ENCODE measurements at regions not wholly inside any gene's neighbourhood (a gene's known extent, or its start where the extent isn't known, plus 50 kb on each side); places are given as distances from the start of the nearest gene placed in this dataset.
A peak's percentile ranks its signal among the peaks of the same experiment; 100 is the strongest.

DNA sequence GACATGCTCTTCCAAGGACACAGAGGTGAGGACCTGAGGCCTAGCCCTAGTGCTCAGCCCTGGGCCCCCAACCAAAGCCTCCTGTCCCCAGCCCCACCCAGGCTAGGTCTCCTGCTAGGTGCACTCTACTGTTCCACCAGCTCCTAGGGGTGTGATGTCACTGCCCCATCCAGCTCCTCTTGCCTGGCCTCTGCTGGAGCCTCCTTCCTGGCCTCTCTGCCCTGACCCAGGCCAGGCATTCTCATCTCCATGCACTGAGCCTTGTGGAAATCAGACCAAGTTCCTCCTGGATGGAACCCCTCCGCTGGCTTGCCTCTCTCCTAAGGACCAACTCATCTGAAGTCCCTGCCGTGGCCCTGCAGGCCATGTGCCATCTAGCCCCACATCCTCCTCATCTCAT, 156.8 kb downstream of the INHBB start:
- Mint-ChIP-seq H3K4me3 (no peak overlapping the region), H3K27me3 (ENCODE audit: low read depth) (peaks cover 95% of the 10 kb centered on the region), H3K9me3 (no peaks in the 10 kb centered on the region; a peak in 1 of 5 replicates), H3K27ac (peak overlapping the region in 1 of 3 experiments; percentile 74; a peak in 2 of 7 replicates), H3K36me3 (ENCODE audit: insufficient read depth in 1 of 3, low read depth in 3 of 3) (no peaks in the 10 kb centered on the region), H3K4me1 (peaks cover 0 to 3% of the 10 kb centered on the region in 2 experiments; a peak in 1 of 4 replicates)
- H3K56ac ChIP-seq (ENCODE audit: insufficient read length, low read depth, low read length), result no peak overlapping the region
- no peak overlapping the region for H2BK20ac ChIP-seq (ENCODE audit: low read depth, low read length, poor library complexity, severe bottlenecking)
- no CpG with 5 or more reads among the region's 2 CpGs for WGBS (ENCODE audit: extremely low coverage, insufficient read length, low lambda C conversion rate)
- H3K79me1 ChIP-seq (ENCODE audit: insufficient read depth, low read depth, low read length, poor library complexity, severe bottlenecking), result no peaks in the 10 kb centered on the region
- no peaks in the 10 kb centered on the region for H3K9me3 ChIP-seq (ENCODE audit: control insufficient read depth, low read depth, low read length)
- no peak overlapping the region for H3K4me2 ChIP-seq (ENCODE audit: insufficient read depth, insufficient read length, low read length)
- H3K23ac ChIP-seq (ENCODE audit: insufficient read length, low read depth, low read length), result no peak overlapping the region
- TF ChIP-seq, protein P1, sequence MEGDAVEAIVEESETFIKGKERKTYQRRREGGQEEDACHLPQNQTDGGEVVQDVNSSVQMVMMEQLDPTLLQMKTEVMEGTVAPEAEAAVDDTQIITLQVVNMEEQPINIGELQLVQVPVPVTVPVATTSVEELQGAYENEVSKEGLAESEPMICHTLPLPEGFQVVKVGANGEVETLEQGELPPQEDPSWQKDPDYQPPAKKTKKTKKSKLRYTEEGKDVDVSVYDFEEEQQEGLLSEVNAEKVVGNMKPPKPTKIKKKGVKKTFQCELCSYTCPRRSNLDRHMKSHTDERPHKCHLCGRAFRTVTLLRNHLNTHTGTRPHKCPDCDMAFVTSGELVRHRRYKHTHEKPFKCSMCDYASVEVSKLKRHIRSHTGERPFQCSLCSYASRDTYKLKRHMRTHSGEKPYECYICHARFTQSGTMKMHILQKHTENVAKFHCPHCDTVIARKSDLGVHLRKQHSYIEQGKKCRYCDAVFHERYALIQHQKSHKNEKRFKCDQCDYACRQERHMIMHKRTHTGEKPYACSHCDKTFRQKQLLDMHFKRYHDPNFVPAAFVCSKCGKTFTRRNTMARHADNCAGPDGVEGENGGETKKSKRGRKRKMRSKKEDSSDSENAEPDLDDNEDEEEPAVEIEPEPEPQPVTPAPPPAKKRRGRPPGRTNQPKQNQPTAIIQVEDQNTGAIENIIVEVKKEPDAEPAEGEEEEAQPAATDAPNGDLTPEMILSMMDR (conservative IDR thresholded peaks at IDR 0.05), result no peak
- H3K27ac ChIP-seq (ENCODE audit: insufficient read length, low read depth, low read length), result no peak overlapping the region
- H3K27me3 ChIP-seq (ENCODE audit: insufficient read depth, low read length), result no peaks in the 10 kb centered on the region
- no peak overlapping the region for H4K5ac ChIP-seq (ENCODE audit: insufficient read length, low read depth, low read length)
- no peak for DNase-seq
- H2BK5ac ChIP-seq (ENCODE audit: insufficient read length, low read length), result no peak overlapping the region
- no peak overlapping the region for H2AFZ ChIP-seq (ENCODE audit: low read length)
- H2BK12ac ChIP-seq (ENCODE audit: insufficient read length, low read depth, low read length), result no peak overlapping the region
- H3K4ac ChIP-seq (ENCODE audit: low read depth, low read length), result no peak overlapping the region
- H2AK5ac ChIP-seq (ENCODE audit: insufficient read length, low read length), result no peak overlapping the region
- no peaks in the 10 kb centered on the region for H3K23me2 ChIP-seq (ENCODE audit: insufficient read length, low read depth, low read length, poor library complexity, severe bottlenecking)
- no peak overlapping the region for H3T11ph ChIP-seq (ENCODE audit: low read length)
- H3K9ac ChIP-seq (ENCODE audit: extremely low read depth, insufficient read length, low read length), result no peak overlapping the region
- H3K4me1 ChIP-seq (ENCODE audit: insufficient read depth, low read length), result no peaks in the 10 kb centered on the region
- no peak overlapping the region for H2BK120ac ChIP-seq (ENCODE audit: low read depth, low read length, poor library complexity, severe bottlenecking)
- no peak overlapping the region for H4K8ac ChIP-seq (replicated peaks; ENCODE audit: insufficient read length, low read depth, low read length)
- H4K20me1 ChIP-seq (ENCODE audit: control insufficient read depth, insufficient read depth, insufficient read length), result no peaks in the 10 kb centered on the region
- H3K79me2 ChIP-seq (ENCODE audit: insufficient read depth, low read length), result no peaks in the 10 kb centered on the region
- no peak overlapping the region for H2BK15ac ChIP-seq (ENCODE audit: low read depth, low read length)
- H3K14ac ChIP-seq (ENCODE audit: insufficient read depth, low read length), result peak overlapping the region; percentile 26; the same call in 1 of the 2 replicates
- H3K18ac ChIP-seq (ENCODE audit: insufficient read length, low read depth, low read length), result no peak overlapping the region
- no peak overlapping the region for H4K91ac ChIP-seq (ENCODE audit: insufficient read length, low read depth, low read length)

Measured in H9 (cell line).